ENCODE measurements at regions not wholly inside any gene's neighbourhood (a gene's known extent, or its start where the extent isn't known, plus 50 kb on each side); places are given as distances from the start of the nearest gene placed in this dataset.

DNA sequence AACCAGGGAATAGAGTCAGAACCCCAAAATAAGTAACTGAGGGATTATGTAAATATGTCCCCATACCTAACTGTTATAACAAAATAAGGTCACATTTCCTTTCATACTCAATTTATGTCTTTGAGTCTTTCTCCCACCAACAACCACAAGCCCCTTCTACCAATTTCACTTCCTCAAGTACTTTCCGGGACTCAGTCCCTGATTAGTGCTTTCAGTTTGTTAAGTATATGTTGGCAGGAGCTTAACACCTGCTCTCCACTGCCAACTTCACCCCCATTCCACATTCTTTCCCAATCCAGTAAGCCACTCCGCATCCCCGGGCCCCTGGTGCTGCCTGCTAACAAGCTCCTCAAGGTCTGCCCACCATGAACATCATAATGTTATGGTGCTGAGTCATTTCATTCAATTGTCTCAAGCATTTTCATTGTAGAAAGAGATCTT lies 71.3 kb upstream of the SPRY1 start:
- TF ChIP-seq PKNOX1 (IDR thresholded peaks at IDR 0.05): no peak
- TF ChIP-seq L3MBTL2 (conservative IDR thresholded peaks at IDR 0.05): no peak
- no peak for TF ChIP-seq FOXA1 (IDR thresholded peaks at IDR 0.05)
- no peak for TF ChIP-seq BHLHE40 (IDR thresholded peaks at IDR 0.05; ENCODE audit: borderline replicate concordance)
- no peak for TF ChIP-seq ZNF384 (IDR thresholded peaks at IDR 0.05)
- no peak for TF ChIP-seq NFRKB (IDR thresholded peaks at IDR 0.05)
- TF ChIP-seq LEF1 (IDR thresholded peaks at IDR 0.05; ENCODE audit: borderline replicate concordance): no peak
- TF ChIP-seq CTBP1 (IDR thresholded peaks at IDR 0.05; ENCODE audit: borderline replicate concordance): no peak
- TF ChIP-seq FOXM1 (IDR thresholded peaks at IDR 0.05; ENCODE audit: borderline replicate concordance): no peak
- TF ChIP-seq TARDBP (IDR thresholded peaks at IDR 0.05): no peak
- ChIA-PET POLR2A (no interaction called here), CTCF (interaction anchor here (0.6 kb wide), 1 partner anchor 8 kb away, joined by 3 read pairs; no protein-coding TSS in a partner anchor)
- DNase-seq (ENCODE audit: extremely low spot score): no peak

GRCh38 chr4:123327346-123327745 lies 69.2 kb upstream of the SPRY1 start:
- DNase-seq (ENCODE audit: extremely low spot score): no peak
- ChIA-PET POLR2A (no interaction called here), CTCF (no interaction called here)
- TF ChIP-seq NFRKB (IDR thresholded peaks at IDR 0.05): no peak
- no peak for TF ChIP-seq L3MBTL2 (conservative IDR thresholded peaks at IDR 0.05)
- TF ChIP-seq HDGF (IDR thresholded peaks at IDR 0.05; ENCODE audit: borderline replicate concordance): no peak
- no peak for TF ChIP-seq SP1 (IDR thresholded peaks at IDR 0.05)
- TF ChIP-seq FOXA1 (IDR thresholded peaks at IDR 0.05): no peak
- no peak for TF ChIP-seq TARDBP (IDR thresholded peaks at IDR 0.05)
- TF ChIP-seq FOXK2 (IDR thresholded peaks at IDR 0.05): no peak
- no peak for TF ChIP-seq FOXM1 (IDR thresholded peaks at IDR 0.05; ENCODE audit: borderline replicate concordance)

- ChIA-PET CTCF (no interaction called here), POLR2A (no interaction called here)
- TF ChIP-seq ARNT (IDR thresholded peaks at IDR 0.05) (no peak), FOXA1 (IDR thresholded peaks at IDR 0.05) (no peak), CTBP1 (IDR thresholded peaks at IDR 0.05; ENCODE audit: borderline replicate concordance) (no peak), FOXK2 (IDR thresholded peaks at IDR 0.05) (no peak), HDGF (IDR thresholded peaks at IDR 0.05; ENCODE audit: borderline replicate concordance) (no peak), TARDBP (IDR thresholded peaks at IDR 0.05) (no peak), BHLHE40 (IDR thresholded peaks at IDR 0.05; ENCODE audit: borderline replicate concordance) (no peak), L3MBTL2 (conservative IDR thresholded peaks at IDR 0.05) (no peak), SP1 (IDR thresholded peaks at IDR 0.05) (no peak), ELF4 (IDR thresholded peaks at IDR 0.05) (no peak), NFRKB (IDR thresholded peaks at IDR 0.05) (no peak)
- DNase-seq (ENCODE audit: extremely low spot score): no peak
Measured at GRCh38 chr4:123327846-123328429, 68.7 kb upstream of the SPRY1 start.

- CTCF ChIA-PET: no interaction called here
- no peak for DNase-seq (ENCODE audit: extremely low spot score)
- TF ChIP-seq SP1 (IDR thresholded peaks at IDR 0.05) (no peak), L3MBTL2 (conservative IDR thresholded peaks at IDR 0.05) (no peak), FOXA1 (IDR thresholded peaks at IDR 0.05) (no peak), ELF4 (IDR thresholded peaks at IDR 0.05) (no peak), HDGF (IDR thresholded peaks at IDR 0.05; ENCODE audit: borderline replicate concordance) (no peak), FOXM1 (IDR thresholded peaks at IDR 0.05; ENCODE audit: borderline replicate concordance) (no peak), TARDBP (IDR thresholded peaks at IDR 0.05) (no peak)
- POLR2A ChIA-PET: no interaction called here
Measured at GRCh38 chr4:123338715-123339114, 57.9 kb upstream of the SPRY1 start.

GRCh38 chr4:123339507-123340380 lies 56.9 kb upstream of the SPRY1 start:
- ChIA-PET CTCF (no interaction called here), POLR2A (no interaction called here)
- TF ChIP-seq SUZ12 (IDR thresholded peaks at IDR 0.05) (no peak), SP1 (IDR thresholded peaks at IDR 0.05) (no peak), ZNF384 (IDR thresholded peaks at IDR 0.05) (no peak), FOXA1 (IDR thresholded peaks at IDR 0.05) (no peak), CTBP1 (IDR thresholded peaks at IDR 0.05; ENCODE audit: borderline replicate concordance) (no peak), BHLHE40 (IDR thresholded peaks at IDR 0.05; ENCODE audit: borderline replicate concordance) (no peak), FOXM1 (IDR thresholded peaks at IDR 0.05; ENCODE audit: borderline replicate concordance) (no peak), LEF1 (IDR thresholded peaks at IDR 0.05; ENCODE audit: borderline replicate concordance) (no peak)
- DNase-seq (ENCODE audit: extremely low spot score): no peak

DNA sequence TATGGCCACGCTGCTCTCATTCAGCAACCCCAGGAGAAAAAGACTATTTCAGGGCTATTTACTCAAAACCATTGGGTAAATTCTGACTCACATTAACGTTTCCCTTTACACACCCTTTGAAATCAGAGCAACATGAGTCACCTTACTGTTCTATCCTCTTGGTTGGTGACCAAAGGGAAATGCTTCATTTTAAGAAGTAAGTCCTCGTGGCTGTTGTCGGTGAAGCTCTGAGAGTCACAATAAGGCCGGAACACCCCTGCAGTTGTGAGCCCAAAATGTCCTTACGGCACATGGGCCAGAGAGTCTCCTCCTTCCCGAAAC lies 56.3 kb upstream of the SPRY1 start:
- no peak for DNase-seq (ENCODE audit: extremely low spot score)
- TF ChIP-seq NFRKB (IDR thresholded peaks at IDR 0.05): no peak
- no peak for TF ChIP-seq ELF4 (IDR thresholded peaks at IDR 0.05)
- no peak for TF ChIP-seq HDGF (IDR thresholded peaks at IDR 0.05; ENCODE audit: borderline replicate concordance)
- no peak for TF ChIP-seq TARDBP (IDR thresholded peaks at IDR 0.05)
- CTCF ChIA-PET: no interaction called here
- POLR2A ChIA-PET: no interaction called here

DNA sequence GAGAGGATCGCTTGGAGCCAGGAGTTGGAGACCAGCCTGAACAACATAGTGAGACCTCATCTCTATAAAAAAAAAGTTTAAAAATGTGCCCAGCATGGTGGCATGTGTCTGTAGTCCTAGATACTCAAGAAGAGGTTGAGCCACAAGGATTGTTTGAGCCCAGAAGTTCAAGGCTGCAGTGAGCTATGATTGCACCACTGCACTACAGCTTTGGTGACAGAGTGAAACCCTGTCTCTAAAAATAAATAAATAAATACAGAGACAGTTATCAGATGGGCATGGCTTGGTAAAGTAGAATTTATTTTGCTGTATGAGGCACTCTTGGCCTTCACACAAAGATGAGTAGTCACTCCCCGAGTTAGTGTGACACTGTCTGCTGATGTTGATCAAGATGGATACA lies 54.1 kb upstream of the SPRY1 start:
- no peak for TF ChIP-seq FOXM1 (IDR thresholded peaks at IDR 0.05; ENCODE audit: borderline replicate concordance)
- no peak for TF ChIP-seq PKNOX1 (IDR thresholded peaks at IDR 0.05)
- TF ChIP-seq LEF1 (IDR thresholded peaks at IDR 0.05; ENCODE audit: borderline replicate concordance): no peak
- no peak for DNase-seq (ENCODE audit: extremely low spot score)
- ChIA-PET POLR2A (no interaction called here), CTCF (no interaction called here)

Data from HEK293T (cell line).